Smooth muscle cell (in vitro differentiated cells): ENCODE measurements at regions not wholly inside any gene's neighbourhood (a gene's known extent, or its start where the extent isn't known, plus 50 kb on each side); places are given as distances from the start of the nearest gene placed in this dataset.

Experiments
- DNase-seq: peaks from one replicate; lab custom pipeline; 2025; ENCODE audit not compliant: unreplicated experiment; lab: John Stamatoyannopoulos, UW
- H2AFZ ChIP-seq: fragments of 200-600 bp; sonication (generic); 2 replicates; pipeline ENCODE4 v1.6.0; 2016; ENCODE audit warnings: antibody characterized with exemption, low read depth, mild to moderate bottlenecking
- H3F3A ChIP-seq: fragments of 200-600 bp; sonication (generic); 2 replicates; pipeline ENCODE4 v1.6.0; 2017; ENCODE audit warnings: antibody characterized with exemption, low read depth
- H3K27ac ChIP-seq: fragments of 200-600 bp; sonication (generic); 2 replicates; pipeline ENCODE4 v1.5.1; 2016; ENCODE audit warnings: low read depth, mild to moderate bottlenecking
- H3K27me3 ChIP-seq: fragments of 200-600 bp; sonication (generic); 2 replicates; pipeline ENCODE4 v1.6.1; 2016; ENCODE audit warnings: low read depth, mild to moderate bottlenecking
- H3K36me3 ChIP-seq: fragments of 200-600 bp; sonication (generic); 2 replicates; pipeline ENCODE4 v1.5.1; 2016; ENCODE audit warnings: low read depth
- H3K4me1 ChIP-seq: fragments of 200-600 bp; sonication (generic); 2 replicates; pipeline ENCODE4 v1.5.1; 2016; ENCODE audit warnings: low read depth
- H3K4me2 ChIP-seq: fragments of 200-600 bp; sonication (generic); 2 replicates; pipeline ENCODE4 v1.6.0; 2016; ENCODE audit warnings: mild to moderate bottlenecking
- H3K4me3 ChIP-seq: fragments of 200-600 bp; sonication (generic); 2 replicates; pipeline ENCODE4 v1.5.1; 2016; ENCODE audit warnings: mild to moderate bottlenecking
- H3K79me2 ChIP-seq: fragments of 200-600 bp; sonication (generic); 2 replicates; pipeline ENCODE4 v1.6.0; 2016; ENCODE audit warnings: low read depth, mild to moderate bottlenecking
- H3K9ac ChIP-seq: fragments of 200-600 bp; sonication (generic); 2 replicates; pipeline ENCODE4 v1.6.0; 2016; ENCODE audit warnings: low read depth
- H3K9me3 ChIP-seq: fragments of 200-600 bp; sonication (generic); replicated peaks from 2 replicates; pipeline ENCODE4 v1.5.1; 2016; ENCODE audit warnings: low read depth
- H4K20me1 ChIP-seq: fragments of 200-600 bp; sonication (generic); 2 replicates; pipeline ENCODE4 v1.6.0; 2016; ENCODE audit warnings: low read depth
- WGBS: methylation state at CpG from one replicate; pipeline ENCODE4 v1.1.7; 2016; ENCODE audit warnings: low lambda C conversion rate; 5-methylcytosine and 5-hydroxymethylcytosine counted together
- TF ChIP-seq, protein P1 (sequence below): fragments of 200-600 bp; sonication (generic); IDR thresholded peaks from 2 replicates; pipeline ENCODE4 v1.5.1; 2017; ENCODE audit warnings: borderline replicate concordance, mild to moderate bottlenecking, antibody characterized with exemption; ENCODE audit not compliant: insufficient read depth, poor library complexity, severe bottlenecking

DNA sequence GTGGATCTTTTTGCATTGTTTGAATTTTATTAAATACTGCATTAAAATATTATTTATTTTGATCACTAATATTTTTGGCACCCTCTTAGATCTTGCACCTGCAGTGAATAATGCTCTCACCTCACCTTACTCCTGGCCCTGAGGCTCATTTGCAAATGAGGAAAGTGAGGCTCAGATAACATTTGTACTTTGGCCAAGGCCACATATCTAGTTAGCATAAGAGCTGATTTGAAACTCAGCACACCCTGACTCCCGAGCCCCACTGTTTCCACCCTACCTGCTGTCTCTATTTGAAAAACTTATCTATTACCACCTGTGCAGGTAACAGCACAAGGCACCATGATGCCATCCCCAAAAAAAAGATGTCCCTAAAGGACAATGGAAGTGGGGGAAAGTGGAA lies 358.7 kb upstream of the MAF start:
- no peak overlapping the region for H2AFZ ChIP-seq
- H3K79me2 ChIP-seq = no peaks in the 10 kb centered on the region
- H3K27me3 ChIP-seq = no peaks in the 10 kb centered on the region
- H4K20me1 ChIP-seq = no peaks in the 10 kb centered on the region
- H3K4me1 ChIP-seq = no peaks in the 10 kb centered on the region
- no peak overlapping the region for H3K4me2 ChIP-seq
- no peaks in the 10 kb centered on the region for H3K36me3 ChIP-seq
- H3K9ac ChIP-seq = no peak overlapping the region
- H3F3A ChIP-seq = no peaks in the 10 kb centered on the region
- TF ChIP-seq, protein P1, sequence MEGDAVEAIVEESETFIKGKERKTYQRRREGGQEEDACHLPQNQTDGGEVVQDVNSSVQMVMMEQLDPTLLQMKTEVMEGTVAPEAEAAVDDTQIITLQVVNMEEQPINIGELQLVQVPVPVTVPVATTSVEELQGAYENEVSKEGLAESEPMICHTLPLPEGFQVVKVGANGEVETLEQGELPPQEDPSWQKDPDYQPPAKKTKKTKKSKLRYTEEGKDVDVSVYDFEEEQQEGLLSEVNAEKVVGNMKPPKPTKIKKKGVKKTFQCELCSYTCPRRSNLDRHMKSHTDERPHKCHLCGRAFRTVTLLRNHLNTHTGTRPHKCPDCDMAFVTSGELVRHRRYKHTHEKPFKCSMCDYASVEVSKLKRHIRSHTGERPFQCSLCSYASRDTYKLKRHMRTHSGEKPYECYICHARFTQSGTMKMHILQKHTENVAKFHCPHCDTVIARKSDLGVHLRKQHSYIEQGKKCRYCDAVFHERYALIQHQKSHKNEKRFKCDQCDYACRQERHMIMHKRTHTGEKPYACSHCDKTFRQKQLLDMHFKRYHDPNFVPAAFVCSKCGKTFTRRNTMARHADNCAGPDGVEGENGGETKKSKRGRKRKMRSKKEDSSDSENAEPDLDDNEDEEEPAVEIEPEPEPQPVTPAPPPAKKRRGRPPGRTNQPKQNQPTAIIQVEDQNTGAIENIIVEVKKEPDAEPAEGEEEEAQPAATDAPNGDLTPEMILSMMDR = no peak
- DNase-seq = no peak
- H3K27ac ChIP-seq = no peak overlapping the region
- 95% methylated on average over 1 of the region's 1 CpG for WGBS
- H3K4me3 ChIP-seq = no peak overlapping the region
- no peaks in the 10 kb centered on the region for H3K9me3 ChIP-seq

DNA sequence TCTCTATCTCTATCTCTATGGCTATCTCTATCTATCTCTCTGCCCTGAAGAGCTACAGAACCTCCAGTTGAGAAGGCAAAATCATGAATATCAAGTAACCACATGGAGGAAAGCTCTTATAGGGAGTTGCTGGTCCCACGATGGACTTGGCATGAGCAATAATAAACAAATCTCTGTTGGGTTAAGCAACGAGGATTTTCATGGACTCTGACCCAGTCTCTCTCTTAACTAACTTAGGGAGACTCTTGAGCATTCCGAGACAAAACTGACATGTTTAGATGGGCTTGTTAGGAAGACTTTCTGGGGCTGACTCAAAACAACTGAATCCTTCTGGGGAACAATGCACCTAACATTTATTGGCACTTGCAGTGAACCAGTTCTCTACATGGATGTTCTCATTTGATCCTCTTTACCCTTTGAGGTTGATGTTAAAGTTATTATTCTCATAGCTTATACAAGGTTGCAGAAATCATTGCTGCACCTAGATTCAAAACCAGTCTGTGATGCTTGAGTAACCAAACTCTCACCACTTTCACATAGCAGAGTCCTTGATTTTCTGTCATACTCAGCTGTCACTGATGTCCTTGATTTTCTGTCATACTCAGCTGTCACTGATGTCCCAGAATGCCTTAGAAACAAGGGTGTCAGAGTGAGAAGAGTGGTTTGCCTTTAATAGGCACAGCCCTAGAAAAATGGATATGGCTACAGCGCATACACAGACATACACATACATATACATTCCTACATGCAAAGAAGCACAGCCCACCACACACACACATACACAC lies 354.6 kb upstream of the MAF start:
- DNase-seq = no peak
- H3K79me2 ChIP-seq = no peaks in the 10 kb centered on the region
- no peaks in the 10 kb centered on the region for H4K20me1 ChIP-seq
- no peak overlapping the region for H3K9ac ChIP-seq
- H3K4me3 ChIP-seq = no peak overlapping the region
- H3K27me3 ChIP-seq = no peaks in the 10 kb centered on the region
- no peak overlapping the region for H3K4me2 ChIP-seq
- no peaks in the 10 kb centered on the region for H3F3A ChIP-seq
- WGBS = 92% methylated on average over 4 of the region's 4 CpGs
- no peaks in the 10 kb centered on the region for H3K36me3 ChIP-seq
- H3K4me1 ChIP-seq = no peaks in the 10 kb centered on the region
- H3K27ac ChIP-seq = no peak overlapping the region
- no peak overlapping the region for H2AFZ ChIP-seq
- TF ChIP-seq, protein P1 = no peak
- H3K9me3 ChIP-seq = no peaks in the 10 kb centered on the region

DNA sequence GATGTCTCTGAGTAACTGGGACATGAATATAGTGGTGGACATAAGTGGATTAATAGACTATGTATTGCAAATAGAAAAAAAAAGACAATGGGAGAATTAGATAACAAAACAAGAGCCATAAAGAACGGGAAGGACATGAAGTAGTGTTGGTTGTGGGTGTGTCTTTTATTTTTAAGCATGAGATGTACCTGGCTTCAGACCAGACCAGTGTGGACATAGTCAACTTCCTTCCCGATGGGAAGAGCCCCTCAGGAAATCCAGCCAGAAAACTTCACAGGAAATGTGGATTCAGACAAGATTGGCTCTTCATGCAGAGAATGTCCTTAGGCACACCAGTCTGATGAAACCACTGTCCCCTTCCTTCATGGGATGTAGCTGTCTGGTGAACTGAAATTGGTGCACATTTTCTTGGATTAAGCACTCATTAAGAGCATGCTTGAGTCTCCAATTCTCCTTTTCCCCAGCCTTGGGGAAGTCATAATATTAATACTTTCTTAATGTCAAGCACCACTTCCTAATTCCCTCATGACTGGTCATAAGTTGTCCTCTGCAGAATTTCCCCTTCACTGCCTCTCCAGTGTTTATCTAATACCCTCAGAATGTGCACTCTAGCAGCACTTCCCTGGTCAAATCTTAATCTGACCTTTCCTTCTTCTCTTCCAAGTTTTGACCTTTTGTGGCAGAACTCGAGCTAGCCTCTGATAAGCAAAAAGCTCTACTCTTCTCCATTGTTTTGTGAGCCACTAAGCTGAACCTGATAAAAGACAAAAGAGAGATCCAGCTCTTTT lies 350.6 kb upstream of the MAF start:
- Histone ChIP-seq H3K27me3 (no peaks in the 10 kb centered on the region), H3K9me3 (no peaks in the 10 kb centered on the region), H4K20me1 (no peaks in the 10 kb centered on the region), H3K36me3 (no peaks in the 10 kb centered on the region), H3K9ac (no peak overlapping the region), H3K79me2 (no peaks in the 10 kb centered on the region), H3K4me1 (no peaks in the 10 kb centered on the region), H3K4me2 (no peak overlapping the region), H3F3A (no peaks in the 10 kb centered on the region), H3K27ac (no peak overlapping the region), H3K4me3 (no peak overlapping the region), H2AFZ (no peak overlapping the region)
- DNase-seq = no peak
- 60% methylated on average over 3 of the region's 3 CpGs for WGBS
- TF ChIP-seq, protein P1 = no peak
